NCI-H1048 (cell line): ENCODE measurements at regions not wholly inside any gene's neighbourhood (a gene's known extent, or its start where the extent isn't known, plus 50 kb on each side); places are given as distances from the start of the nearest gene placed in this dataset.

Experiments
- DNase-seq: peaks from one replicate; lab custom pipeline; 2025; lab: John Stamatoyannopoulos, UW

GRCh38 chr12:97336900-97337751 is 125.5 kb upstream of the RMST start:
- DNase-seq, result no peak

GRCh38 chr12:97342130-97342529 is 120.5 kb upstream of the RMST start:
- no peak for DNase-seq

- no peak for DNase-seq
Measured at GRCh38 chr12:97347956-97348355, 114.6 kb upstream of the RMST start.

GRCh38 chr12:97358361-97358760 is 104.2 kb upstream of the RMST start:
- DNase-seq, result no peak

- DNase-seq, result no peak
Measured at GRCh38 chr12:97359021-97359690, 103.4 kb upstream of the RMST start.

GRCh38 chr12:97363693-97364092 is 98.9 kb upstream of the RMST start:
- DNase-seq, result no peak

- no peak for DNase-seq
Measured at GRCh38 chr12:97368462-97369163, 94.0 kb upstream of the RMST start.

GRCh38 chr12:97375310-97375709 is 87.3 kb upstream of the RMST start:
- DNase-seq, result no peak

GRCh38 chr12:97380440-97380839 is 82.2 kb upstream of the RMST start:
- DNase-seq, result no peak

- no peak for DNase-seq
Measured at GRCh38 chr12:97385121-97385520, 77.5 kb upstream of the RMST start.

- DNase-seq, result no peak
Measured at GRCh38 chr12:97386133-97386581, 76.4 kb upstream of the RMST start.

- DNase-seq, result no peak
Measured at GRCh38 chr12:97387844-97388243, 74.8 kb upstream of the RMST start.

- no peak for DNase-seq
Measured at GRCh38 chr12:97394657-97395056, 67.9 kb upstream of the RMST start.

GRCh38 chr12:97397008-97397407 is 65.6 kb upstream of the RMST start:
- no peak for DNase-seq

- DNase-seq, result no peak
Measured at GRCh38 chr12:97398704-97399103, 63.9 kb upstream of the RMST start.

- DNase-seq, result no peak
Measured at GRCh38 chr12:97404093-97404492, 58.5 kb upstream of the RMST start.

- DNase-seq, result no peak
Measured at GRCh38 chr12:97404543-97404942, 58.1 kb upstream of the RMST start.

- DNase-seq, result no peak
Measured at GRCh38 chr12:97408363-97408762, 54.2 kb upstream of the RMST start.

GRCh38 chr12:97411341-97411740 is 51.3 kb upstream of the RMST start:
- no peak for DNase-seq
